ENCODE measurements at regions not wholly inside any gene's neighbourhood (a gene's known extent, or its start where the extent isn't known, plus 50 kb on each side); places are given as distances from the start of the nearest gene placed in this dataset.

GRCh38 chr7:153390955-153391354 is 631.4 kb downstream of the ACTR3B start:
- Histone ChIP-seq H3K27me3 (replicated peaks; ENCODE audit: insufficient read depth, low read depth, low read length, poor library complexity) (no peaks in the 10 kb centered on the region), H3K36me3 (ENCODE audit: insufficient read depth, low read length, poor library complexity, severe bottlenecking) (no peaks in the 10 kb centered on the region), H3K9me3 (ENCODE audit: low read depth, low read length, poor library complexity, severe bottlenecking) (peaks cover 29% of the 10 kb centered on the region), H3K4me1 (ENCODE audit: insufficient read depth, low read length, poor library complexity, severe bottlenecking) (no peaks in the 10 kb centered on the region), H3K27ac (ENCODE audit: low read depth, low read length, poor library complexity, severe bottlenecking) (no peak overlapping the region), H3K4me3 (ENCODE audit: low read depth, low read length, poor library complexity, severe bottlenecking) (no peak overlapping the region)
- intact Hi-C loops (cut with micrococcal nuclease; ENCODE audit: unreplicated experiment), result no loop called here
- TF ChIP-seq EZH2 (IDR thresholded peaks at IDR 0.05; ENCODE audit: borderline replicate concordance, low read depth, low read length, poor library complexity, severe bottlenecking) (no peak), CTCF (conservative IDR thresholded peaks at IDR 0.05; ENCODE audit: low read depth, low read length) (no peak)
- ChIA-PET POLR2A (ENCODE audit: low non-redundant PET) (no interaction called here), CTCF (no interaction called here)
- DNase-seq (ENCODE audit: low spot score), result no peak
- BruUV-seq (replicated peaks), result no TSS peak

DNA sequence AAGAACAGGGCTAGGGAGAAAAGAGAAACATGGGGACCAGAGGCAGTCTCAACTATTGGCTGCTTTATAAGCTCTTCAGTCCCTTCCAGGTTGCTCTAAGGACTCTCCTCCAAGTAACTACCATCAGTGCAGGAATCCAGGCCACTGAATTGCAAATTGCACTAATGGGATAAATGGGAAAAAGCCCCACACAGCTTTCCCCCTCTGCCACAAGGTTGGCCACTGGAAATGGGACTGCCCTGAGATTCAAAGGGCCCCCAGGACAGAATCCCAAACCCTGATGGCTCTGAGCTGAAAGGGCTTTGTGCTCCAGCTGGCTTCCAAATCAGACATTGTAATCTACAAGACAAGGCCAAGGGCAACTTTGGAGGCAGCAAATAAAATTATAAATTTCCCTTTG is 633.2 kb downstream of the ACTR3B start:
- TF ChIP-seq EZH2 (IDR thresholded peaks at IDR 0.05; ENCODE audit: borderline replicate concordance, low read depth, low read length, poor library complexity, severe bottlenecking), result no peak
- no peak for TF ChIP-seq CTCF (conservative IDR thresholded peaks at IDR 0.05; ENCODE audit: low read depth, low read length)
- Histone ChIP-seq H3K27me3 (replicated peaks; ENCODE audit: insufficient read depth, low read depth, low read length, poor library complexity) (no peaks in the 10 kb centered on the region), H3K4me1 (ENCODE audit: insufficient read depth, low read length, poor library complexity, severe bottlenecking) (no peaks in the 10 kb centered on the region), H3K36me3 (ENCODE audit: insufficient read depth, low read length, poor library complexity, severe bottlenecking) (no peaks in the 10 kb centered on the region), H3K4me3 (ENCODE audit: low read depth, low read length, poor library complexity, severe bottlenecking) (no peak overlapping the region), H3K27ac (ENCODE audit: low read depth, low read length, poor library complexity, severe bottlenecking) (no peak overlapping the region), H3K9me3 (ENCODE audit: low read depth, low read length, poor library complexity, severe bottlenecking) (peaks cover 29% of the 10 kb centered on the region)
- ChIA-PET POLR2A (ENCODE audit: low non-redundant PET) (no interaction called here), CTCF (no interaction called here)
- intact Hi-C loops (cut with micrococcal nuclease; ENCODE audit: unreplicated experiment), result no loop called here
- BruUV-seq (replicated peaks), result no TSS peak
- no peak for DNase-seq (ENCODE audit: low spot score)

GRCh38 chr7:153393666-153394065 is 634.1 kb downstream of the ACTR3B start:
- intact Hi-C loops (cut with micrococcal nuclease; ENCODE audit: unreplicated experiment), result no loop called here
- ChIA-PET CTCF (no interaction called here), POLR2A (ENCODE audit: low non-redundant PET) (no interaction called here)
- DNase-seq (ENCODE audit: low spot score), result no peak
- Histone ChIP-seq H3K27ac (ENCODE audit: low read depth, low read length, poor library complexity, severe bottlenecking) (no peak overlapping the region), H3K27me3 (replicated peaks; ENCODE audit: insufficient read depth, low read depth, low read length, poor library complexity) (no peaks in the 10 kb centered on the region), H3K4me1 (ENCODE audit: insufficient read depth, low read length, poor library complexity, severe bottlenecking) (no peaks in the 10 kb centered on the region), H3K9me3 (ENCODE audit: low read depth, low read length, poor library complexity, severe bottlenecking) (peaks cover 29% of the 10 kb centered on the region), H3K4me3 (ENCODE audit: low read depth, low read length, poor library complexity, severe bottlenecking) (no peak overlapping the region), H3K36me3 (ENCODE audit: insufficient read depth, low read length, poor library complexity, severe bottlenecking) (no peaks in the 10 kb centered on the region)
- BruUV-seq (replicated peaks), result no TSS peak
- TF ChIP-seq CTCF (conservative IDR thresholded peaks at IDR 0.05; ENCODE audit: low read depth, low read length), result no peak
- TF ChIP-seq EZH2 (IDR thresholded peaks at IDR 0.05; ENCODE audit: borderline replicate concordance, low read depth, low read length, poor library complexity, severe bottlenecking), result no peak

Data from A673 (cell line).